GM10266 (cell line): ENCODE measurements at regions not wholly inside any gene's neighbourhood (a gene's known extent, or its start where the extent isn't known, plus 50 kb on each side); places are given as distances from the start of the nearest gene placed in this dataset.

Experiments
- DNase-seq: peaks from one replicate; pipeline ENCODE4 v3.0.0; 2012; ENCODE audit errors: extremely low spot score
- CTCF ChIP-seq: IDR thresholded peaks from 2 replicates; pipeline ENCODE4 v1.5.1; 2012; ENCODE audit warnings: mild to moderate bottlenecking, low read depth; ENCODE audit not compliant: control insufficient read depth, insufficient read depth; ENCODE audit errors: missing control alignments

- no peak for DNase-seq
- no peak for TF ChIP-seq CTCF
These were observed 414.0 kb upstream of the ACTBL2 start for GRCh38 chr5:57896576-57896975.

- DNase-seq = no peak
- no peak for TF ChIP-seq CTCF
These were observed 413.2 kb upstream of the ACTBL2 start for GRCh38 chr5:57895766-57896165.

- no peak for DNase-seq
- no peak for TF ChIP-seq CTCF
These were observed 411.3 kb upstream of the ACTBL2 start for GRCh38 chr5:57893926-57894325.

GRCh38 chr5:57891443-57891842, 408.8 kb upstream of the ACTBL2 start:
- DNase-seq = no peak
- TF ChIP-seq CTCF = no peak

- no peak for TF ChIP-seq CTCF
- DNase-seq = no peak
These were observed 406.9 kb upstream of the ACTBL2 start for GRCh38 chr5:57889558-57889957.

GRCh38 chr5:57887851-57888621, 405.4 kb upstream of the ACTBL2 start:
- no peak for TF ChIP-seq CTCF

GRCh38 chr5:57884346-57885102, 401.9 kb upstream of the ACTBL2 start:
- DNase-seq = no peak
- no peak for TF ChIP-seq CTCF

More at GRCh38 chr5:57887851-57888621, 405.4 kb upstream of the ACTBL2 start:
- DNase-seq = no peak
